CD4-positive, alpha-beta memory T cell (primary cell): ENCODE measurements at regions not wholly inside any gene's neighbourhood (a gene's known extent, or its start where the extent isn't known, plus 50 kb on each side); places are given as distances from the start of the nearest gene placed in this dataset.

Experiments
- CTCF ChIA-PET: fragments of 350-600 bp; sonication (Branson Sonifier 250); formaldehyde crosslinking; loops from one replicate; lab custom pipeline; 2021; ENCODE audit warnings: inconsistent platforms; ENCODE audit not compliant: partially characterized antibody; lab: Charles Lee
- POLR2A ChIA-PET: fragments of 350-600 bp; sonication (Branson Sonifier 250); formaldehyde crosslinking; loops from one replicate; lab custom pipeline; 2021; ENCODE audit not compliant: partially characterized antibody; lab: Charles Lee
- DNase-seq, 5 donors: peaks; one replicate each; pipeline versions ENCODE4 v3.0.0 to v3.0.0-alpha.2; 2020 to 2022; ENCODE audit warnings: mixed read lengths in 1 of 5
- H3K27ac ChIP-seq: one replicate; pipeline ENCODE4 v1.7.0; 2013; ENCODE audit warnings: low read depth, low read length
- H3K27me3 ChIP-seq: 2 replicates; pipeline ENCODE4 v1.7.0; 2013; ENCODE audit warnings: mild to moderate bottlenecking, low read length, moderate library complexity; ENCODE audit not compliant: insufficient read depth
- H3K36me3 ChIP-seq: 2 replicates; pipeline ENCODE4 v1.7.0; 2013; ENCODE audit warnings: mild to moderate bottlenecking, low read length, moderate library complexity; ENCODE audit not compliant: insufficient read depth
- H3K4me1 ChIP-seq: 2 replicates; pipeline ENCODE4 v1.7.0; 2013; ENCODE audit warnings: mild to moderate bottlenecking, low read length, moderate library complexity; ENCODE audit not compliant: insufficient read depth
- H3K4me3 ChIP-seq, 2 donors: one replicate each; pipeline ENCODE4 v1.7.0; 2013; ENCODE audit warnings: low read length in 2 of 2, mild to moderate bottlenecking in 1 of 2
- H3K9me3 ChIP-seq, 2 donors: one replicate each; pipeline ENCODE4 v1.7.0; 2013; ENCODE audit warnings: low read length in 2 of 2, control low read depth in 1 of 2; ENCODE audit not compliant: control insufficient read depth in 1 of 2
- H3K27ac Mint-ChIP-seq, 7 donors: one replicate each; pipeline ENCODE4 v1.8.0; 2020 to 2021; ENCODE audit warnings: mixed read lengths in 7 of 7, mild to moderate bottlenecking in 6 of 7, inconsistent platforms in 3 of 7, moderate library complexity in 3 of 7
- H3K27me3 Mint-ChIP-seq, 2 donors: one replicate each; pipeline ENCODE4 v1.8.0; 2020 to 2021; ENCODE audit warnings: mixed read lengths in 2 of 2
- H3K36me3 Mint-ChIP-seq, 2 donors: one replicate each; pipeline ENCODE4 v1.8.0; 2020 to 2021; ENCODE audit warnings: mixed read lengths in 2 of 2, inconsistent platforms in 1 of 2, mild to moderate bottlenecking in 1 of 2
- H3K4me1 Mint-ChIP-seq, 4 donors: one replicate each; pipeline ENCODE4 v1.8.0; 2020 to 2021; ENCODE audit warnings: mixed read lengths in 4 of 4, mild to moderate bottlenecking in 1 of 4
- H3K4me3 Mint-ChIP-seq, 8 donors: one replicate each; pipeline ENCODE4 v1.8.0; 2020 to 2021; ENCODE audit warnings: mixed read lengths in 8 of 8, mild to moderate bottlenecking in 7 of 8, moderate library complexity in 6 of 8, inconsistent platforms in 3 of 8
- H3K9me3 Mint-ChIP-seq, 8 donors: one replicate each; pipeline ENCODE4 v1.8.0; 2020 to 2021; ENCODE audit warnings: mixed read lengths in 8 of 8, mild to moderate bottlenecking in 5 of 8, inconsistent platforms in 3 of 8, moderate library complexity in 1 of 8
- intact Hi-C: fragments of 100-400 bp; cut with micrococcal nuclease; formaldehyde crosslinking; loops from one replicate; pipeline ENCODE4 v1.15.1; 2023

- Mint-ChIP-seq H3K9me3 (peaks cover 0 to 1% (median 0%) of the 10 kb centered on the region in 8 donors), H3K27me3 (peaks cover 7% of the 10 kb centered on the region in 2 donors), H3K36me3 (no peaks in the 10 kb centered on the region), H3K4me1 (no peaks in the 10 kb centered on the region), H3K4me3 (no peak overlapping the region), H3K27ac (no peak overlapping the region)
- intact Hi-C loops, result no loop called here
- POLR2A ChIA-PET, result no interaction called here
- Histone ChIP-seq H3K4me1 (no peaks in the 10 kb centered on the region), H3K27me3 (no peaks in the 10 kb centered on the region), H3K4me3 (no peak overlapping the region), H3K27ac (no peak overlapping the region), H3K36me3 (no peaks in the 10 kb centered on the region), H3K9me3 (no peaks in the 10 kb centered on the region)
- CTCF ChIA-PET, result no interaction called here
- DNase-seq, result no peak
Measured at GRCh38 chr2:128556089-128556488, 237.4 kb upstream of the HS6ST1 start.

- intact Hi-C loops, result no loop called here
- Histone ChIP-seq H3K27me3 (no peaks in the 10 kb centered on the region), H3K9me3 (no peaks in the 10 kb centered on the region), H3K4me1 (no peaks in the 10 kb centered on the region), H3K4me3 (no peak overlapping the region), H3K27ac (no peak overlapping the region), H3K36me3 (no peaks in the 10 kb centered on the region)
- CTCF ChIA-PET, result no interaction called here
- no peaks in the 10 kb centered on the region for H3K36me3 Mint-ChIP-seq
- POLR2A ChIA-PET, result no interaction called here
- no peak overlapping the region for H3K27ac Mint-ChIP-seq
- no peak overlapping the region for H3K4me3 Mint-ChIP-seq
- H3K4me1 Mint-ChIP-seq, result no peaks in the 10 kb centered on the region
- peaks cover 5 to 7% of the 10 kb centered on the region in 2 donors for H3K27me3 Mint-ChIP-seq
- peaks cover 0 to 1% (median 0%) of the 10 kb centered on the region in 8 donors for H3K9me3 Mint-ChIP-seq
- no peak for DNase-seq
Measured at GRCh38 chr2:128556633-128557032, 238.0 kb upstream of the HS6ST1 start.

GRCh38 chr2:128557069-128557468, 238.4 kb upstream of the HS6ST1 start:
- no peak for DNase-seq
- Histone ChIP-seq H3K27ac (no peak overlapping the region), H3K36me3 (no peaks in the 10 kb centered on the region), H3K9me3 (no peaks in the 10 kb centered on the region), H3K4me1 (no peaks in the 10 kb centered on the region), H3K4me3 (no peak overlapping the region), H3K27me3 (no peaks in the 10 kb centered on the region)
- H3K27me3 Mint-ChIP-seq, result peaks cover 5 to 7% of the 10 kb centered on the region in 2 donors
- no peaks in the 10 kb centered on the region for H3K36me3 Mint-ChIP-seq
- intact Hi-C loops, result no loop called here
- H3K27ac Mint-ChIP-seq, result no peak overlapping the region
- H3K4me1 Mint-ChIP-seq, result no peaks in the 10 kb centered on the region
- POLR2A ChIA-PET, result no interaction called here
- CTCF ChIA-PET, result no interaction called here
- no peak overlapping the region for H3K4me3 Mint-ChIP-seq
- peaks cover 0 to 1% (median 0%) of the 10 kb centered on the region in 8 donors for H3K9me3 Mint-ChIP-seq

- no peak for DNase-seq
- H3K9me3 Mint-ChIP-seq, result peaks cover 0 to 2% (median 0%) of the 10 kb centered on the region in 8 donors
- no peak overlapping the region for H3K4me3 Mint-ChIP-seq
- Histone ChIP-seq H3K36me3 (no peaks in the 10 kb centered on the region), H3K4me1 (no peaks in the 10 kb centered on the region), H3K9me3 (no peaks in the 10 kb centered on the region), H3K27ac (no peak overlapping the region), H3K4me3 (no peak overlapping the region), H3K27me3 (no peaks in the 10 kb centered on the region)
- no peaks in the 10 kb centered on the region for H3K36me3 Mint-ChIP-seq
- no peak overlapping the region for H3K27ac Mint-ChIP-seq
- H3K4me1 Mint-ChIP-seq, result no peaks in the 10 kb centered on the region
- ChIA-PET POLR2A (no interaction called here), CTCF (no interaction called here)
- intact Hi-C loops, result no loop called here
- peaks cover 7 to 8% of the 10 kb centered on the region in 2 donors for H3K27me3 Mint-ChIP-seq
Measured at GRCh38 chr2:128557831-128558241, 239.2 kb upstream of the HS6ST1 start.

- H3K27ac ChIP-seq, result no peak overlapping the region
- peaks cover 0 to 2% (median 0%) of the 10 kb centered on the region in 8 donors for H3K9me3 Mint-ChIP-seq
- no peak overlapping the region for H3K4me3 Mint-ChIP-seq
- no peaks in the 10 kb centered on the region for H3K4me1 ChIP-seq
- H3K36me3 Mint-ChIP-seq, result no peaks in the 10 kb centered on the region
- no peaks in the 10 kb centered on the region for H3K36me3 ChIP-seq
- no peaks in the 10 kb centered on the region for H3K27me3 ChIP-seq
- intact Hi-C loops, result no loop called here
- no peaks in the 10 kb centered on the region for H3K9me3 ChIP-seq
- no peak overlapping the region for H3K27ac Mint-ChIP-seq
- H3K27me3 Mint-ChIP-seq, result peaks cover 7 to 8% of the 10 kb centered on the region in 2 donors
- DNase-seq, result no peak
- H3K4me3 ChIP-seq, result no peak overlapping the region
- POLR2A ChIA-PET, result no interaction called here
- H3K4me1 Mint-ChIP-seq, result no peaks in the 10 kb centered on the region
- CTCF ChIA-PET, result no interaction called here
Measured at GRCh38 chr2:128558441-128558840, 239.8 kb upstream of the HS6ST1 start.

GRCh38 chr2:128558895-128559532, 240.3 kb upstream of the HS6ST1 start:
- intact Hi-C loops, result no loop called here
- no peaks in the 10 kb centered on the region for H3K9me3 ChIP-seq
- no peak overlapping the region for H3K4me3 Mint-ChIP-seq
- H3K9me3 Mint-ChIP-seq, result peaks cover 0 to 2% (median 0%) of the 10 kb centered on the region in 8 donors
- H3K27me3 ChIP-seq, result no peaks in the 10 kb centered on the region
- no peak for DNase-seq
- no peaks in the 10 kb centered on the region for H3K4me1 ChIP-seq
- H3K27ac Mint-ChIP-seq, result no peak overlapping the region
- no peaks in the 10 kb centered on the region for H3K36me3 ChIP-seq
- H3K4me3 ChIP-seq, result no peak overlapping the region
- ChIA-PET CTCF (no interaction called here), POLR2A (no interaction called here)
- H3K4me1 Mint-ChIP-seq, result no peaks in the 10 kb centered on the region
- H3K36me3 Mint-ChIP-seq, result no peaks in the 10 kb centered on the region
- peaks cover 7 to 8% of the 10 kb centered on the region in 2 donors for H3K27me3 Mint-ChIP-seq
- H3K27ac ChIP-seq, result no peak overlapping the region

- intact Hi-C loops, result no loop called here
- no peak for DNase-seq
- Mint-ChIP-seq H3K4me1 (no peaks in the 10 kb centered on the region), H3K4me3 (no peak overlapping the region), H3K27me3 (peaks cover 7 to 8% of the 10 kb centered on the region in 2 donors), H3K9me3 (peaks cover 0 to 2% (median 0%) of the 10 kb centered on the region in 8 donors), H3K36me3 (no peaks in the 10 kb centered on the region), H3K27ac (peak overlapping the region in 1 of 7 donors; percentile 22)
- POLR2A ChIA-PET, result no interaction called here
- H3K27ac ChIP-seq, result no peak overlapping the region
- CTCF ChIA-PET, result no interaction called here
- no peaks in the 10 kb centered on the region for H3K4me1 ChIP-seq
- H3K36me3 ChIP-seq, result no peaks in the 10 kb centered on the region
- no peaks in the 10 kb centered on the region for H3K9me3 ChIP-seq
- H3K4me3 ChIP-seq, result no peak overlapping the region
- H3K27me3 ChIP-seq, result no peaks in the 10 kb centered on the region
Measured at GRCh38 chr2:128559533-128560515, 241.2 kb upstream of the HS6ST1 start.
